ENCODE measurements at regions not wholly inside any gene's neighbourhood (a gene's known extent, or its start where the extent isn't known, plus 50 kb on each side); places are given as distances from the start of the nearest gene placed in this dataset.
"Not testable (repeated sequence)": the region's sequence is repeated elsewhere in the genome, so short reads cannot be mapped to it uniquely, and the experiment has no call there.

GRCh38 chr3:6367171-6367570 is 493.7 kb upstream of the GRM7 start:
- DNase-seq, result no peak

- no peak for DNase-seq
These were observed 468.8 kb upstream of the GRM7 start for GRCh38 chr3:6392123-6392522.

- no peak for DNase-seq
These were observed 466.0 kb upstream of the GRM7 start for GRCh38 chr3:6394944-6395343.

- DNase-seq, result no peak
These were observed 464.3 kb upstream of the GRM7 start for GRCh38 chr3:6396631-6397030.

- DNase-seq, result not testable (repeated sequence)
These were observed 458.2 kb upstream of the GRM7 start for GRCh38 chr3:6402666-6403065.

- not testable (repeated sequence) for DNase-seq
These were observed 454.0 kb upstream of the GRM7 start for GRCh38 chr3:6406923-6407322.

GRCh38 chr3:6416049-6416661 is 444.8 kb upstream of the GRM7 start:
- no peak for DNase-seq

GRCh38 chr3:6417174-6417573 is 443.7 kb upstream of the GRM7 start:
- no peak for DNase-seq

- no peak for DNase-seq
These were observed 442.4 kb upstream of the GRM7 start for GRCh38 chr3:6418485-6418884.

GRCh38 chr3:6421666-6422445 is 439.1 kb upstream of the GRM7 start:
- no peak for DNase-seq

- no peak for DNase-seq
These were observed 435.6 kb upstream of the GRM7 start for GRCh38 chr3:6425289-6425820.

- DNase-seq, result not testable (repeated sequence)
These were observed 432.6 kb upstream of the GRM7 start for GRCh38 chr3:6428276-6428675.

GRCh38 chr3:6435951-6436350 is 425.0 kb upstream of the GRM7 start:
- no peak for DNase-seq

- DNase-seq, result no peak
These were observed 423.3 kb upstream of the GRM7 start for GRCh38 chr3:6437631-6438030.

GRCh38 chr3:6438031-6438430 is 422.9 kb upstream of the GRM7 start:
- no peak for DNase-seq

GRCh38 chr3:6439226-6439625 is 421.7 kb upstream of the GRM7 start:
- no peak for DNase-seq

- DNase-seq, result no peak
These were observed 421.1 kb upstream of the GRM7 start for GRCh38 chr3:6439824-6440223.

GRCh38 chr3:6444888-6445658 is 415.8 kb upstream of the GRM7 start:
- DNase-seq, result no peak

- DNase-seq, result no peak
These were observed 413.6 kb upstream of the GRM7 start for GRCh38 chr3:6447166-6447801.

- no peak for DNase-seq
These were observed 412.9 kb upstream of the GRM7 start for GRCh38 chr3:6448011-6448410.

- DNase-seq, result no peak
These were observed 411.8 kb upstream of the GRM7 start for GRCh38 chr3:6449099-6449498.

GRCh38 chr3:6452974-6453373 is 407.9 kb upstream of the GRM7 start:
- no peak for DNase-seq

- DNase-seq, result no peak
These were observed 405.9 kb upstream of the GRM7 start for GRCh38 chr3:6455031-6455430.

Measured in COR-L47 (cell line).